Fibroblast of mammary gland (primary cell): ENCODE measurements at regions not wholly inside any gene's neighbourhood (a gene's known extent, or its start where the extent isn't known, plus 50 kb on each side); places are given as distances from the start of the nearest gene placed in this dataset.

Source experiments
- DNase-seq: peaks from one replicate; pipeline ENCODE4 v3.0.0-alpha.2; 2010; ENCODE audit warnings: low read depth
- H3K4me3 ChIP-seq: 2 replicates; pipeline ENCODE4 v1.5.1; 2011; ENCODE audit warnings: low read depth, mild to moderate bottlenecking, low read length, moderate library complexity; ENCODE audit not compliant: control insufficient read depth
- TF ChIP-seq, protein P1 (sequence below): conservative IDR thresholded peaks from 2 replicates; pipeline ENCODE4 v1.5.1; 2011; ENCODE audit warnings: low read depth, low read length, inconsistent platforms; ENCODE audit not compliant: control insufficient read depth, insufficient read depth

GRCh38 chr4:147312376-147313046 lies 168.4 kb upstream of the EDNRA start:
- H3K4me3 ChIP-seq, result no peak overlapping the region
- peak; percentile 44 for DNase-seq
- TF ChIP-seq, protein P1, sequence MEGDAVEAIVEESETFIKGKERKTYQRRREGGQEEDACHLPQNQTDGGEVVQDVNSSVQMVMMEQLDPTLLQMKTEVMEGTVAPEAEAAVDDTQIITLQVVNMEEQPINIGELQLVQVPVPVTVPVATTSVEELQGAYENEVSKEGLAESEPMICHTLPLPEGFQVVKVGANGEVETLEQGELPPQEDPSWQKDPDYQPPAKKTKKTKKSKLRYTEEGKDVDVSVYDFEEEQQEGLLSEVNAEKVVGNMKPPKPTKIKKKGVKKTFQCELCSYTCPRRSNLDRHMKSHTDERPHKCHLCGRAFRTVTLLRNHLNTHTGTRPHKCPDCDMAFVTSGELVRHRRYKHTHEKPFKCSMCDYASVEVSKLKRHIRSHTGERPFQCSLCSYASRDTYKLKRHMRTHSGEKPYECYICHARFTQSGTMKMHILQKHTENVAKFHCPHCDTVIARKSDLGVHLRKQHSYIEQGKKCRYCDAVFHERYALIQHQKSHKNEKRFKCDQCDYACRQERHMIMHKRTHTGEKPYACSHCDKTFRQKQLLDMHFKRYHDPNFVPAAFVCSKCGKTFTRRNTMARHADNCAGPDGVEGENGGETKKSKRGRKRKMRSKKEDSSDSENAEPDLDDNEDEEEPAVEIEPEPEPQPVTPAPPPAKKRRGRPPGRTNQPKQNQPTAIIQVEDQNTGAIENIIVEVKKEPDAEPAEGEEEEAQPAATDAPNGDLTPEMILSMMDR, result no peak

DNA sequence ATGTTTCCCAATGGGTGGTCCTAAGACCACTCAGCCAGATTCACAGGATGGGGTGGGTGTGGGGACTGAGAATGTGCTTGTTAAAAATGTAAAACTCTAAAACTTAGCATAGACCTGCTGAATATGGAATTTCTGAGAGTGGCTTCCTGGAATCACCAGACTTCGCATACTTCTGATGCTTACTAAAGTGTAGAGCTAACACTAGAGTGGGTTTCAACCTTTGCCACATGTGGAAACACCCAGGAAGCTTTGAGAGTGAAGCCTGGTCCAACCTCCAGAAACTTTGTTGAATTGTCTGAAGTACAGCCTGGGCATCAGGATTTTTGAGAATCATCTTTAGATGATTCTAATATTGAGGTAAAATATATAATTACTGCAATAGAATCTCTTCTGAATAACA lies 167.8 kb upstream of the EDNRA start:
- DNase-seq, result no peak
- H3K4me3 ChIP-seq, result no peak overlapping the region
- TF ChIP-seq, protein P1, result no peak

GRCh38 chr4:147318586-147318985 lies 162.3 kb upstream of the EDNRA start:
- no peak for DNase-seq

DNA sequence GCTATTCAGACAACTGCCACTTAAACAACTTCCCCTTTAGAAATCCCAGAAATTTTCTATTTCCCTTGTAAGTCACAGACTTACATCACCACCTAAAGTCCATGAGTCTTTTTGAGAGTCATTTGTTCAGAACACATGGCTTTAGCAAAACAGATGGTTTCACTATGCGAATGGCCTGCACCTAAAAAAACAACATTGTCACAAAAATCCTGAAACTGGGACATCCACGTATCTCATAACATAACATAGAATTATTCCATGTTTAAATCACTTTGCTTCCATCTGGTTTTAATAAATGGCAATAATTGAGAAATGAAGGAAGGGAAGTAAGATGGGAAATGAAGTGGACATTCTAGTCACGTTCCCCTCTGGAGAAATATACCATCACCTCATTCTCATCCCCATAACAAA lies 155.3 kb upstream of the EDNRA start:
- TF ChIP-seq, protein P1, result no peak
- H3K4me3 ChIP-seq, result no peak overlapping the region
- DNase-seq, result peak; percentile 90

More at GRCh38 chr4:147318586-147318985, 162.3 kb upstream of the EDNRA start:
- H3K4me3 ChIP-seq, result no peak overlapping the region
- TF ChIP-seq, protein P1, result no peak

DNA sequence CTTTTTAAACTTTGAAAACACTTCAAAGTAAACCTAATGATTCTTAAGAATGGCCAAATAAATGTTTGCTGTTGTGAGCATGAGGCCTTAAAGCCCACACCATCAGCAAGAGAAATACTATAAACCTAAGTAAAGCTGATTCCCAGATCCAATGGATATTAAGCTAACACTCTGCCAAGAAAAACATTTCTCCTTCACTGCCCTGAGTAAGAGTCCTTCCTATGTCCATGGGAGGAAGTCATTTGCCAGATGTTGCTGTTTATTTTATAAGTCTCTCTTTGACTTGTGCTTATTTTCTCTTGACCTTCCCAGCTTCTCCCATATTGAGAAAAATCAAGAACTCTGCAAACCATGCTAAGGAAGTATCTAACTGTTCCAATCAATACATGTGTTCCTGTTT lies 154.3 kb upstream of the EDNRA start:
- TF ChIP-seq, protein P1, result no peak

GRCh38 chr4:147327322-147327721 lies 153.6 kb upstream of the EDNRA start:
- TF ChIP-seq, protein P1, result no peak
- no peak overlapping the region for H3K4me3 ChIP-seq
- no peak for DNase-seq

More for the DNA sequence above, 154.3 kb upstream of the EDNRA start:
- peak; percentile 89 for DNase-seq
- H3K4me3 ChIP-seq, result no peak overlapping the region
